ENCODE measurements at regions not wholly inside any gene's neighbourhood (a gene's known extent, or its start where the extent isn't known, plus 50 kb on each side); places are given as distances from the start of the nearest gene placed in this dataset.

DNA sequence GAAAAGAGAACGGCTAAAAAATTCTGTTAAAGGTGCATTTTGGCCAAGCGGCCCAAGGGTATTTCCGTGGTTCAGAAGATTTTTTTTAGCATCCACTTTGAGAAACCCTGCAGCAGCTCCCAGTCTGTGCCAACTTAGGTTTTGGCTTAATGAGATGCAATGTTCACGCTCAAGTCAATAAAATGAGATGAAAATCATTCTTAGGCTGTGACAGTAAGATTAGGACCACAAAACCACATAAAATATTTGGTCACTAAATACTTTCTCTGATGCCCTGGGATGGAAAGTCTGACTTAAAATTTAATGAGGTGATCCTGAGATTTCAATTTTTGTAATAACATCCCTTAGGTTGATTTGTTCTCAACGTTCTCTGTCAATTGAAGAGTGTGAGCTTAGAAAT is 74.2 kb upstream of the FHL2 start:
- no peak for DNase-seq (ENCODE audit: low read depth)
- H3K4me3 ChIP-seq (ENCODE audit: control insufficient read depth, low read depth, low read length), result no peak overlapping the region
- TF ChIP-seq, protein P1, sequence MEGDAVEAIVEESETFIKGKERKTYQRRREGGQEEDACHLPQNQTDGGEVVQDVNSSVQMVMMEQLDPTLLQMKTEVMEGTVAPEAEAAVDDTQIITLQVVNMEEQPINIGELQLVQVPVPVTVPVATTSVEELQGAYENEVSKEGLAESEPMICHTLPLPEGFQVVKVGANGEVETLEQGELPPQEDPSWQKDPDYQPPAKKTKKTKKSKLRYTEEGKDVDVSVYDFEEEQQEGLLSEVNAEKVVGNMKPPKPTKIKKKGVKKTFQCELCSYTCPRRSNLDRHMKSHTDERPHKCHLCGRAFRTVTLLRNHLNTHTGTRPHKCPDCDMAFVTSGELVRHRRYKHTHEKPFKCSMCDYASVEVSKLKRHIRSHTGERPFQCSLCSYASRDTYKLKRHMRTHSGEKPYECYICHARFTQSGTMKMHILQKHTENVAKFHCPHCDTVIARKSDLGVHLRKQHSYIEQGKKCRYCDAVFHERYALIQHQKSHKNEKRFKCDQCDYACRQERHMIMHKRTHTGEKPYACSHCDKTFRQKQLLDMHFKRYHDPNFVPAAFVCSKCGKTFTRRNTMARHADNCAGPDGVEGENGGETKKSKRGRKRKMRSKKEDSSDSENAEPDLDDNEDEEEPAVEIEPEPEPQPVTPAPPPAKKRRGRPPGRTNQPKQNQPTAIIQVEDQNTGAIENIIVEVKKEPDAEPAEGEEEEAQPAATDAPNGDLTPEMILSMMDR (IDR thresholded peaks at IDR 0.05; ENCODE audit: control insufficient read depth, insufficient read depth, low read depth, low read length, missing control alignments), result no peak

DNA sequence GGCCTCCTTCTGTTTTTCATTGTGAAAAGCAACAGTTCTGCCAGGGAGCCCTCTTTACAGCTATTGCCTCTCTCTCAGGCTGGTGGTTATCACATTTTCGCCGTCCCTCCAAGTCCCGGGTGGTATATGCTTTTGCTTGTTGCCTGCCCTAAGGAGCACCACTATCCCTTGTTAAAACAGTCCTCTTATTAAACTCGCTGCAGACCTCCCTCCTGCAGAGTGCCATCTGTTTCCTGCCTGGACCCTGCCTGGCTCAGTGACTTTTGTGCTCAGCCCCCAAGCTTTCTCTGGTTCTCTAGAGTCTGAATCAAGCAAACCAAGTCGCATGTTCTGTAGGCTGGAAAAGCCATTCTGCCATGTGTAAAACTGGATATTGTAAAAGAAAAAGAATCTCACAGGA is 72.1 kb upstream of the FHL2 start:
- TF ChIP-seq, protein P1 (IDR thresholded peaks at IDR 0.05; ENCODE audit: control insufficient read depth, insufficient read depth, low read depth, low read length, missing control alignments), result no peak
- no peak overlapping the region for H3K4me3 ChIP-seq (ENCODE audit: control insufficient read depth, low read depth, low read length)
- DNase-seq (ENCODE audit: low read depth), result no peak

DNA sequence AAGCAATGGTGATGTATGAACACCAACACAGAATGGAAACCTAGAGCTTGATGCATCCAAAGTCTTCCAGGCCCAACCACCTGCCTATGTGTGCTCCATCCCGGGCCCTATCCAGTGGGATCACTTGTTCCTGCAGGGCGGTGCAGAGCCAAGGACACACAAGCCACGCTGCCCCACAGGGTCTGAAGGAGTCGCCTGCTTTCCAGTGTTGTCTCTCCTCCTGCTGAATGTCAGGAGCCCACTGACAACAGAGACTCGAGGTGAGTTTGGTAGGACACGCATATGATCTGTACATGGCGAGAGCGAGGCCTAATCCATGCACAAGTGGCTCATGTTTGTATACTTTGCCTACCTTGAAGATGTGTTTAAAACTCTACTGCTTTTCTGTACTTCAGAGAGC is 70.9 kb upstream of the FHL2 start:
- no peak for DNase-seq (ENCODE audit: low read depth)
- no peak overlapping the region for H3K4me3 ChIP-seq (ENCODE audit: control insufficient read depth, low read depth, low read length)
- TF ChIP-seq, protein P1 (IDR thresholded peaks at IDR 0.05; ENCODE audit: control insufficient read depth, insufficient read depth, low read depth, low read length, missing control alignments), result no peak

DNA sequence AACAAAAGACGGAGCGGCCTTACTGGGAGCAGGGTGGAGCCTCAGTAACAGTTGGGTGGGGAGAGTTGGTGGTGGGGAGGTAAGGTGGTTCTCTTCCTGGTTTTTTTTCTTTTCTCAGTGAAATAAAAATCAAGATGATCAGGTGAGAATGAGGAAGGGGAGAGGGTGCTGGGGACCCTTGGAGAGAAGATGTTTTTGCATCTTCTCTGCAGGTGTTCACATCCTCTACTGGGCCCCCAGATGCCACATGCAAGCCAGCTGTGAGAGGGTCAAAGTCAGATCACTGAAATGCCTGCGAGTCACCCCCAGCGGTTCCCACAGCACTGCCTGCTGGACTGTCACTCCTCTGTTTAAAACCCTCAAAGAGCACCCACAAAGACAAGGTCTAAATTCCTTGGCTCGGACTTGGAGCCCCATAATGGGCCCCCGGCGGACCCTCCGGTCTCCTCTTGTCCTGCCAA is 69.8 kb upstream of the FHL2 start:
- H3K4me3 ChIP-seq (ENCODE audit: control insufficient read depth, low read depth, low read length), result no peak overlapping the region
- no peak for DNase-seq (ENCODE audit: low read depth)
- TF ChIP-seq, protein P1 (IDR thresholded peaks at IDR 0.05; ENCODE audit: control insufficient read depth, insufficient read depth, low read depth, low read length, missing control alignments), result no peak

DNA sequence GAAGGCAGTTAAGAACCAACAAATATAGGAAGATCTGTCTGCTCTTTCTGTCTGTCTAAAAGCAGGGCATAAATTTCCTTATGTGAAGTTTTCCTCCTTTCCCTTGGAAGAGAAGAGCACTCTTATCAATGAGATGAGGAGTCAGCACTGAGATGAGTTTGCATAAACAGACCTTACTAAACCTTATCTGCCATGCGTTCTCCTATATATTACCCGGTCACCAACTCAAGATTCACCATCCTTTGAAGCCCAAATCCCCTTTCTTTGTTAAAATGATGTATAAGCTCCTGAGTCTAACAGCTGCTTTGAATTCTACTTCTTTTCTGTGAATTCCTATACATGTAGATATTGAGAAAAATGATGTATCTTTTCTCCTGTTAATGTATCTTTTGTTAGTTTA is 65.5 kb upstream of the FHL2 start:
- no peak overlapping the region for H3K4me3 ChIP-seq (ENCODE audit: control insufficient read depth, low read depth, low read length)
- DNase-seq (ENCODE audit: low read depth), result no peak
- TF ChIP-seq, protein P1 (IDR thresholded peaks at IDR 0.05; ENCODE audit: control insufficient read depth, insufficient read depth, low read depth, low read length, missing control alignments), result no peak

DNA sequence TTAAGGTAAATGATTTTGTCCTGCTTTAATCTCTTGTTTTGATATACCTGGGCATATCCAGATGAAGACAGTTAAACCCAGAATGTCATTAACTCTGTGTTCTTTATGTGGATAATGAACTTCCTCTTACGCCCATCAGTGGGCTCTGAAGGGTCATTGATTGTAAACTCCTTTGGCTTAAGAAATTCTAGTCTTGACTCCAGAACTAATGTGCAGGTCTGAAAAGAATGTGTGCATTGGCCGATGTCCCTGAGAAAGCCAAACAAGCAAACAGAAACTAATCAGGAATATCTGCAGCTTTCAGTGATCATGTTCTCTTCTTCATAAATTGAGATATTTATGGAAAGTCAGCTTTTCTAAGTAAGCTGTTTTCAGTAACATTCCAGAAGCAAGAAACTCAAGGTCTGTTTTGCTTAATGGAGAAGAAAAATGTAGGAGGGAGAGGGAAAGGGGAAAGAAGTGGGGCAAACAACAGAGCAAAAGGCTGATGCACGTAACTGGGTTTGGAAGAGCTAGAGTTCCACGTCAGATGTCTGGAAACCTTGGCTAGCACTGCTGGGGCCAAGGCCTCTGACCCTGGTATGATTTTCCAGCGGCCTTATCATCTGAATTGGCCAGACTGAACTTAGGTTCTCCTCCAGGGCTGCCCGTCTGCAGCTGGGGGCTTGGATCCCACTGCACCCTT is 61.3 kb upstream of the FHL2 start:
- TF ChIP-seq, protein P1 (IDR thresholded peaks at IDR 0.05; ENCODE audit: control insufficient read depth, insufficient read depth, low read depth, low read length, missing control alignments), result no peak
- no peak for DNase-seq (ENCODE audit: low read depth)

More for the DNA sequence above, 61.3 kb upstream of the FHL2 start:
- no peak overlapping the region for H3K4me3 ChIP-seq (ENCODE audit: control insufficient read depth, low read depth, low read length)
